ENCODE measurements at regions not wholly inside any gene's neighbourhood (a gene's known extent, or its start where the extent isn't known, plus 50 kb on each side); places are given as distances from the start of the nearest gene placed in this dataset.

GRCh38 chr3:187841560-187841959 is 96.3 kb upstream of the BCL6 start:
- Mint-ChIP-seq H3K9me3 (ENCODE audit: insufficient read depth) (no peaks in the 10 kb centered on the region), H3K27ac (no peak overlapping the region), H3K27me3 (peaks cover 9% of the 10 kb centered on the region), H3K4me1 (no peaks in the 10 kb centered on the region), H3K4me3 (no peak overlapping the region)
- H3K4me3 ChIP-seq (ENCODE audit: control extremely low read depth in 1 of 5, extremely low read depth in 1 of 5, insufficient read depth in 1 of 5, low read depth in 2 of 5, low read length in 4 of 5), result no peak overlapping the region
- no peaks in the 10 kb centered on the region for H4K20me1 ChIP-seq (ENCODE audit: control insufficient read depth, insufficient read depth, low read length, poor library complexity, severe bottlenecking)
- no peak overlapping the region for H3K4me2 ChIP-seq (replicated peaks; ENCODE audit: low read depth, low read length, poor library complexity, severe bottlenecking)
- H3K36me3 ChIP-seq (replicated peaks in 1 of 2; ENCODE audit: control extremely low read depth in 1 of 2, control insufficient read depth in 1 of 2, extremely low read depth in 1 of 2, insufficient read depth in 2 of 2, low read length in 1 of 2), result no peaks in the 10 kb centered on the region
- no peaks in the 10 kb centered on the region for H3K79me2 ChIP-seq (ENCODE audit: control insufficient read depth, insufficient read depth, low read length)
- no peak for DNase-seq
- ChIA-PET POLR2A (no interaction called here), CTCF (no interaction called here)
- no peaks in the 10 kb centered on the region for H3K9me3 ChIP-seq (ENCODE audit: control extremely low read depth in 1 of 3, control insufficient read depth in 2 of 3, insufficient read depth in 1 of 3, low read length in 2 of 3)
- intact Hi-C loops (cut with micrococcal nuclease), result no loop called here
- no peak for ATAC-seq (ENCODE audit: low read depth)
- H3K4me1 ChIP-seq (ENCODE audit: control insufficient read depth in 2 of 2, insufficient read depth in 2 of 2, low read length in 2 of 2), result no peaks in the 10 kb centered on the region
- no peak overlapping the region for H2AFZ ChIP-seq (ENCODE audit: insufficient read depth, low read depth, low read length, poor library complexity, severe bottlenecking)
- no peak overlapping the region for H3K27ac ChIP-seq (ENCODE audit: low read length in 2 of 2)
- TF ChIP-seq EZH2 (IDR thresholded peaks at IDR 0.05; ENCODE audit: borderline replicate concordance, insufficient read depth, low read depth, low read length, poor library complexity, severe bottlenecking) (no peak), CTCF (IDR thresholded peaks at IDR 0.05) (no peak)
- no CpG with 5 or more reads among the region's 2 CpGs for WGBS (ENCODE audit: insufficient coverage)
- H3K9ac ChIP-seq (ENCODE audit: low read length), result no peak overlapping the region
- H3K27me3 ChIP-seq (replicated peaks in 1 of 4; ENCODE audit: control extremely low read depth in 1 of 4, control insufficient read depth in 3 of 4, insufficient read depth in 4 of 4, low read length in 3 of 4), result no peaks in the 10 kb centered on the region

GRCh38 chr3:187843654-187844053 is 98.4 kb upstream of the BCL6 start:
- ChIA-PET CTCF (no interaction called here), POLR2A (no interaction called here)
- no peaks in the 10 kb centered on the region for H3K4me1 Mint-ChIP-seq
- Histone ChIP-seq H2AFZ (ENCODE audit: insufficient read depth, low read depth, low read length, poor library complexity, severe bottlenecking) (no peak overlapping the region), H3K9me3 (ENCODE audit: control extremely low read depth in 1 of 3, control insufficient read depth in 2 of 3, insufficient read depth in 1 of 3, low read length in 2 of 3) (no peaks in the 10 kb centered on the region), H3K27ac (ENCODE audit: low read length in 2 of 2) (no peak overlapping the region), H3K36me3 (replicated peaks in 1 of 2; ENCODE audit: control extremely low read depth in 1 of 2, control insufficient read depth in 1 of 2, extremely low read depth in 1 of 2, insufficient read depth in 2 of 2, low read length in 1 of 2) (no peaks in the 10 kb centered on the region), H3K4me3 (ENCODE audit: control extremely low read depth in 1 of 5, extremely low read depth in 1 of 5, insufficient read depth in 1 of 5, low read depth in 2 of 5, low read length in 4 of 5) (no peak overlapping the region), H3K4me1 (ENCODE audit: control insufficient read depth in 2 of 2, insufficient read depth in 2 of 2, low read length in 2 of 2) (no peaks in the 10 kb centered on the region), H3K4me2 (replicated peaks; ENCODE audit: low read depth, low read length, poor library complexity, severe bottlenecking) (no peak overlapping the region), H3K79me2 (ENCODE audit: control insufficient read depth, insufficient read depth, low read length) (no peaks in the 10 kb centered on the region), H3K27me3 (replicated peaks in 1 of 4; ENCODE audit: control extremely low read depth in 1 of 4, control insufficient read depth in 3 of 4, insufficient read depth in 4 of 4, low read length in 3 of 4) (no peaks in the 10 kb centered on the region), H3K9ac (ENCODE audit: low read length) (no peak overlapping the region), H4K20me1 (ENCODE audit: control insufficient read depth, insufficient read depth, low read length, poor library complexity, severe bottlenecking) (no peaks in the 10 kb centered on the region)
- no peaks in the 10 kb centered on the region for H3K9me3 Mint-ChIP-seq (ENCODE audit: insufficient read depth)
- TF ChIP-seq EZH2 (IDR thresholded peaks at IDR 0.05; ENCODE audit: borderline replicate concordance, insufficient read depth, low read depth, low read length, poor library complexity, severe bottlenecking), result no peak
- DNase-seq (no peak), ATAC-seq (ENCODE audit: low read depth) (no peak)
- H3K27ac Mint-ChIP-seq, result no peak overlapping the region
- 94% methylated on average over 3 of the region's 4 CpGs for WGBS (ENCODE audit: insufficient coverage)
- peaks cover 5% of the 10 kb centered on the region for H3K27me3 Mint-ChIP-seq
- H3K4me3 Mint-ChIP-seq, result no peak overlapping the region
- intact Hi-C loops (cut with micrococcal nuclease), result no loop called here

All from B cell (primary cell).